ENCODE measurements at regions not wholly inside any gene's neighbourhood (a gene's known extent, or its start where the extent isn't known, plus 50 kb on each side); places are given as distances from the start of the nearest gene placed in this dataset.

GRCh38 chr18:24988253-24988840, 363.6 kb downstream of the ZNF521 start:
- FAIRE-seq (no peak), DNase-seq (ENCODE audit: insufficient read length, low spot score) (no peak)
- TF ChIP-seq CTCF (IDR thresholded peaks at IDR 0.05; ENCODE audit: insufficient read depth, missing control alignments), result no peak

GRCh38 chr18:24989760-24990593, 362.0 kb downstream of the ZNF521 start:
- TF ChIP-seq CTCF (IDR thresholded peaks at IDR 0.05; ENCODE audit: insufficient read depth, missing control alignments), result no peak
- no peak for FAIRE-seq
- no peak for DNase-seq (ENCODE audit: insufficient read length, low spot score)

- TF ChIP-seq CTCF (IDR thresholded peaks at IDR 0.05; ENCODE audit: insufficient read depth, missing control alignments), result no peak
- FAIRE-seq (no peak), DNase-seq (ENCODE audit: insufficient read length, low spot score) (no peak)
Measured at GRCh38 chr18:24990671-24991134, 361.3 kb downstream of the ZNF521 start.

GRCh38 chr18:24991141-24992060, 360.6 kb downstream of the ZNF521 start:
- no peak for TF ChIP-seq CTCF (IDR thresholded peaks at IDR 0.05; ENCODE audit: insufficient read depth, missing control alignments)
- FAIRE-seq (no peak), DNase-seq (ENCODE audit: insufficient read length, low spot score) (no peak)

- DNase-seq (ENCODE audit: insufficient read length, low spot score) (no peak), FAIRE-seq (no peak)
- TF ChIP-seq CTCF (IDR thresholded peaks at IDR 0.05; ENCODE audit: insufficient read depth, missing control alignments), result no peak
Measured at GRCh38 chr18:24992491-24992890, 359.5 kb downstream of the ZNF521 start.

GRCh38 chr18:24993628-24994027, 358.3 kb downstream of the ZNF521 start:
- TF ChIP-seq CTCF (IDR thresholded peaks at IDR 0.05; ENCODE audit: insufficient read depth, missing control alignments), result no peak
- FAIRE-seq (no peak), DNase-seq (ENCODE audit: insufficient read length, low spot score) (no peak)

Data from D721Med (cell line).